NB4 (cell line): ENCODE measurements at regions not wholly inside any gene's neighbourhood (a gene's known extent, or its start where the extent isn't known, plus 50 kb on each side); places are given as distances from the start of the nearest gene placed in this dataset.

ENCODE experiments used
- TF ChIP-seq, protein P1 (sequence below): IDR thresholded peaks from 2 replicates; pipeline ENCODE4 v1.6.1; 2011; ENCODE audit warnings: low read depth, low read length
- TF ChIP-seq, protein P2 (sequence below): IDR thresholded peaks from one replicate; pipeline ENCODE4 v1.5.1; 2012; ENCODE audit warnings: low read depth, low read length

DNA sequence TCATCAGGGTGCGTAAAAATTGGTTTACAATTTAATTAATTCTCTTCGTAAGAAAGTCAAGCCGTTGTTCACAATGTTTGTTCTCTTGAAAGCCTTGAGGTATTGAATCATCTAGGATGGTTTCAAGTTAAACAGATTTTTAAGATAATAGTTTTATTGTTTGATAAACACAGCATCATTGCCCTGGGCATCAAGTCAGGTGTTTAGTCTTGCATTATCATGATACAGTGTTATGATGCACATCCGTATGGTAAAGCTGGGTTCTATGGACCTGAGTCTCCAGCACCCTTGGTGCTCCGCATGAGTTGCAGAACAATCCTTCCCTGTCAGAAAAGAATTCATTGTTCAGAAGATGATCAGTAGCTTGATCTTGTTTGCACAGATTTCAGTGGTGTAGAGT is 359.5 kb downstream of the LMO4 start:
- TF ChIP-seq, protein P1, sequence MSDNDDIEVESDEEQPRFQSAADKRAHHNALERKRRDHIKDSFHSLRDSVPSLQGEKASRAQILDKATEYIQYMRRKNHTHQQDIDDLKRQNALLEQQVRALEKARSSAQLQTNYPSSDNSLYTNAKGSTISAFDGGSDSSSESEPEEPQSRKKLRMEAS = no peak
- TF ChIP-seq, protein P2, sequence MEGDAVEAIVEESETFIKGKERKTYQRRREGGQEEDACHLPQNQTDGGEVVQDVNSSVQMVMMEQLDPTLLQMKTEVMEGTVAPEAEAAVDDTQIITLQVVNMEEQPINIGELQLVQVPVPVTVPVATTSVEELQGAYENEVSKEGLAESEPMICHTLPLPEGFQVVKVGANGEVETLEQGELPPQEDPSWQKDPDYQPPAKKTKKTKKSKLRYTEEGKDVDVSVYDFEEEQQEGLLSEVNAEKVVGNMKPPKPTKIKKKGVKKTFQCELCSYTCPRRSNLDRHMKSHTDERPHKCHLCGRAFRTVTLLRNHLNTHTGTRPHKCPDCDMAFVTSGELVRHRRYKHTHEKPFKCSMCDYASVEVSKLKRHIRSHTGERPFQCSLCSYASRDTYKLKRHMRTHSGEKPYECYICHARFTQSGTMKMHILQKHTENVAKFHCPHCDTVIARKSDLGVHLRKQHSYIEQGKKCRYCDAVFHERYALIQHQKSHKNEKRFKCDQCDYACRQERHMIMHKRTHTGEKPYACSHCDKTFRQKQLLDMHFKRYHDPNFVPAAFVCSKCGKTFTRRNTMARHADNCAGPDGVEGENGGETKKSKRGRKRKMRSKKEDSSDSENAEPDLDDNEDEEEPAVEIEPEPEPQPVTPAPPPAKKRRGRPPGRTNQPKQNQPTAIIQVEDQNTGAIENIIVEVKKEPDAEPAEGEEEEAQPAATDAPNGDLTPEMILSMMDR = no peak
